PFSK-1 (cell line): ENCODE measurements at regions not wholly inside any gene's neighbourhood (a gene's known extent, or its start where the extent isn't known, plus 50 kb on each side); places are given as distances from the start of the nearest gene placed in this dataset.

Experiments used
- FOXP2 ChIP-seq: optimal IDR thresholded peaks from 2 replicates; pipeline ENCODE3; 2011; ENCODE audit warnings: borderline replicate concordance, control low read depth, inconsistent platforms; ENCODE audit not compliant: insufficient read depth; ENCODE audit errors: extremely low read length, extremely low read depth
- POLR2AphosphoS5 ChIP-seq: IDR thresholded peaks from 2 replicates; pipeline ENCODE4 v1.6.1; 2012; ENCODE audit warnings: low read depth, mild to moderate bottlenecking, control low read depth, low read length, moderate library complexity
- REST ChIP-seq, 2 experiments: IDR thresholded peaks; 2 replicates each; pipeline versions ENCODE4 v1.6.1 to v1.8.0; 2011 to 2012; ENCODE audit warnings: low read depth in 2 of 2, low read length in 2 of 2, control low read depth in 1 of 2, inconsistent platforms in 1 of 2, mild to moderate bottlenecking in 1 of 2, moderate library complexity in 1 of 2; ENCODE audit not compliant: insufficient read depth in 1 of 2
- SIN3A ChIP-seq: IDR thresholded peaks from 2 replicates; pipeline ENCODE4 v1.6.1; 2012; ENCODE audit warnings: mild to moderate bottlenecking, low read length, moderate library complexity, borderline replicate concordance; ENCODE audit not compliant: insufficient read depth
- TAF1 ChIP-seq: IDR thresholded peaks from 2 replicates; pipeline ENCODE4 v1.6.1; 2012; ENCODE audit warnings: low read length, control low read depth, borderline replicate concordance; ENCODE audit not compliant: insufficient read depth

GRCh38 chr6:86595641-86596040 lies 341.7 kb upstream of the HTR1E start:
- TF ChIP-seq FOXP2 (no peak), SIN3A (no peak), POLR2AphosphoS5 (no peak), REST (IDR thresholded peaks at IDR 0.05; ENCODE audit: insufficient read depth in 1 of 2, low read depth in 2 of 2, low read length in 2 of 2) (no peak), TAF1 (no peak)

GRCh38 chr6:86586195-86586594 lies 351.1 kb upstream of the HTR1E start:
- TF ChIP-seq REST (IDR thresholded peaks at IDR 0.05; ENCODE audit: insufficient read depth in 1 of 2, low read depth in 2 of 2, low read length in 2 of 2): no peak
- no peak for TF ChIP-seq POLR2AphosphoS5
- no peak for TF ChIP-seq SIN3A
- no peak for TF ChIP-seq FOXP2
- TF ChIP-seq TAF1: no peak

GRCh38 chr6:86581833-86582232 lies 355.5 kb upstream of the HTR1E start:
- no peak for TF ChIP-seq REST (IDR thresholded peaks at IDR 0.05; ENCODE audit: insufficient read depth in 1 of 2, low read depth in 2 of 2, low read length in 2 of 2)

GRCh38 chr6:86563197-86563596 lies 374.1 kb upstream of the HTR1E start:
- no peak for TF ChIP-seq FOXP2
- TF ChIP-seq SIN3A: no peak
- no peak for TF ChIP-seq POLR2AphosphoS5
- no peak for TF ChIP-seq REST (IDR thresholded peaks at IDR 0.05; ENCODE audit: insufficient read depth in 1 of 2, low read depth in 2 of 2, low read length in 2 of 2)
- no peak for TF ChIP-seq TAF1

- no peak for TF ChIP-seq REST (IDR thresholded peaks at IDR 0.05; ENCODE audit: insufficient read depth in 1 of 2, low read depth in 2 of 2, low read length in 2 of 2)
- TF ChIP-seq TAF1: no peak
- no peak for TF ChIP-seq POLR2AphosphoS5
- TF ChIP-seq SIN3A: no peak
- TF ChIP-seq FOXP2: no peak
These were observed 379.0 kb upstream of the HTR1E start for GRCh38 chr6:86558318-86558717.
